Gastrocnemius medialis (tissue), 4 donors: ENCODE measurements at regions not wholly inside any gene's neighbourhood (a gene's known extent, or its start where the extent isn't known, plus 50 kb on each side); places are given as distances from the start of the nearest gene placed in this dataset.

Experiments
- ATAC-seq, 2 donors: fragments of 150-250 bp; one replicate each; pipeline ENCODE4 v1.9.1; 2016
- DNase-seq, 2 donors: peaks; one replicate each; pipeline ENCODE4 v3.0.0-alpha.2; 2019
- H3K27ac ChIP-seq, 4 donors: fragments of 200-600 bp; sonication (generic); 1 replicate in 1 of 4; 2 replicates in 3 of 4; pipeline ENCODE4 v1.5.1; 2016 to 2018; ENCODE audit warnings: mild to moderate bottlenecking in 2 of 4, moderate library complexity in 1 of 4
- H3K27me3 ChIP-seq, 3 donors: fragments of 200-600 bp; sonication (generic) in 2 of 3; 1 replicate in 1 of 3; 2 replicates in 2 of 3; pipeline versions ENCODE4 v1.5.1 to v1.6.0; 2016 to 2019; ENCODE audit warnings: mild to moderate bottlenecking in 1 of 3, moderate library complexity in 1 of 3
- H3K36me3 ChIP-seq, 2 donors: fragments of 200-600 bp; sonication (generic) in 1 of 2; one replicate each; pipeline ENCODE4 v1.5.1; 2017 to 2018
- H3K4me1 ChIP-seq, 2 donors: fragments of 200-600 bp; sonication (generic) in 1 of 2; one replicate each; pipeline ENCODE4 v1.5.1; 2016 to 2017; ENCODE audit warnings: mild to moderate bottlenecking in 2 of 2
- H3K4me3 ChIP-seq, 4 donors: fragments of 200-600 bp; sonication (generic) in 3 of 4; 1 replicate in 1 of 4; 2 replicates in 3 of 4; pipeline ENCODE4 v1.5.1; 2016 to 2019; ENCODE audit warnings: mild to moderate bottlenecking in 2 of 4
- H3K9me3 ChIP-seq, 3 donors: fragments of 200-600 bp; sonication (generic) in 2 of 3; 1 replicate in 1 of 3; 2 replicates in 2 of 3; pipeline ENCODE4 v1.5.1; 2016 to 2019
- POLR2A ChIP-seq, 2 donors: fragments of 450-650 bp; IDR thresholded peaks; one replicate each; pipeline ENCODE4 v1.6.1; 2017; ENCODE audit warnings: antibody characterized with exemption in 2 of 2, mild to moderate bottlenecking in 2 of 2, moderate library complexity in 2 of 2
- in situ Hi-C, 4 donors: fragments of 200-750 bp; cut with MboI; loops; one replicate each; pipeline versions ENCODE4 v1.15.0 to v1.8.0; 2017; ENCODE audit warnings: low sequenced_read_pairs in 4 of 4
- intact Hi-C: fragments of 100-400 bp; cut with DNase I; formaldehyde crosslinking; loops from one replicate; pipeline ENCODE4 v1.15.1; 2023; ENCODE audit warnings: low total_unique reads
- TF ChIP-seq, protein P1 (sequence below), 5 experiments: fragments of 450-650 bp in 3 of 5; fragments of 200-600 bp in 2 of 5; sonication (generic) in 2 of 5; IDR thresholded peaks in 4 of 5; conservative IDR thresholded peaks in 1 of 5; 1 replicate in 4 of 5; 2 replicates in 1 of 5; pipeline ENCODE4 v1.5.1; 2016 to 2019; ENCODE audit warnings: antibody characterized with exemption in 5 of 5, mild to moderate bottlenecking in 3 of 5, moderate library complexity in 3 of 5

DNA sequence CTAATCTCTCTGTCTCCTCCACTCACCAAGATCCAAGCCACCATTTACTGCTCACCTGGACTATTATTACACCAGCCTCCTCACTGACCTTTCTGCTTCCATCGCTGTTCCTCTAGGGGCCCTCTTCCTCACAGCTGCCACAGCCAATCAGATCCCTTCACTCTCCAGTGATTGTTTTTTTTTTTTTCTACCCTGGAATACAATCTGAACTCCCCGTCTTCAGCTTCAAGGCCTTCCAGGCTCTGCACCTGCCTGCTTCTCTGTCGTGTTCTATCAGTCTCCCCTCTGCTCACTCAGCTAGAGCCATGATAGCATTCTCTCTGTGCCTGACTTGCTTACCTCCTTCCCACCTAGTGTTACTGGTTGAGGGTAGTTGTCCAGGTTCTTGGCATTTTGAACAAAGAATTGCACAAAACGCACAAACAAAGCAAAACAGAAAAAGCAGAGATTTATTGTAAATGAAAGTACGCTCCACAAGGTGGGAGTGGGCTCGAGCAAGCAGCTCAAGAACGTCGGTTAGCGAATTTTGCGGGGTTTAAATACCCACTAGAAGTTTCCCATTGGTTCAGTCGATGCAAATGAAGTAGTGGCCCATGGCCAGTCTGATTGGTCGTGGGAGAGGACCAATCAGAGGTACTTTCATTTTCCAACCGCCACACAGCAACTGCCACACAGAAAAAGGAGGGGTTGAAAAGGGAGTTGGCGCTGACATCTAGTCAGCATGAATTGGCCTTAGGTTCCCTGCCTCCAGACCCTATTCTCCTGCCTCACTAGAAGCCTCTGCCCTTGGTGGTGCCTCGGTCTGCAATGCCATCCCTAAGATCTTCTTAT, 188.9 kb downstream of the TLE3 start:
- in situ Hi-C loops = no loop called here
- Histone ChIP-seq H3K36me3 (no peaks in the 10 kb centered on the region), H3K27ac (no peak overlapping the region), H3K9me3 (no peaks in the 10 kb centered on the region), H3K4me3 (no peak overlapping the region), H3K4me1 (no peaks in the 10 kb centered on the region), H3K27me3 (no peaks in the 10 kb centered on the region)
- DNase-seq = no peak
- no peak for TF ChIP-seq POLR2A (IDR thresholded peaks at IDR 0.05)
- TF ChIP-seq, protein P1, sequence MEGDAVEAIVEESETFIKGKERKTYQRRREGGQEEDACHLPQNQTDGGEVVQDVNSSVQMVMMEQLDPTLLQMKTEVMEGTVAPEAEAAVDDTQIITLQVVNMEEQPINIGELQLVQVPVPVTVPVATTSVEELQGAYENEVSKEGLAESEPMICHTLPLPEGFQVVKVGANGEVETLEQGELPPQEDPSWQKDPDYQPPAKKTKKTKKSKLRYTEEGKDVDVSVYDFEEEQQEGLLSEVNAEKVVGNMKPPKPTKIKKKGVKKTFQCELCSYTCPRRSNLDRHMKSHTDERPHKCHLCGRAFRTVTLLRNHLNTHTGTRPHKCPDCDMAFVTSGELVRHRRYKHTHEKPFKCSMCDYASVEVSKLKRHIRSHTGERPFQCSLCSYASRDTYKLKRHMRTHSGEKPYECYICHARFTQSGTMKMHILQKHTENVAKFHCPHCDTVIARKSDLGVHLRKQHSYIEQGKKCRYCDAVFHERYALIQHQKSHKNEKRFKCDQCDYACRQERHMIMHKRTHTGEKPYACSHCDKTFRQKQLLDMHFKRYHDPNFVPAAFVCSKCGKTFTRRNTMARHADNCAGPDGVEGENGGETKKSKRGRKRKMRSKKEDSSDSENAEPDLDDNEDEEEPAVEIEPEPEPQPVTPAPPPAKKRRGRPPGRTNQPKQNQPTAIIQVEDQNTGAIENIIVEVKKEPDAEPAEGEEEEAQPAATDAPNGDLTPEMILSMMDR (IDR thresholded peaks at IDR 0.05 in 4 of 5, conservative IDR thresholded peaks at IDR 0.05 in 1 of 5) = no peak
- intact Hi-C loops = no loop called here
- ATAC-seq = no peak

DNA sequence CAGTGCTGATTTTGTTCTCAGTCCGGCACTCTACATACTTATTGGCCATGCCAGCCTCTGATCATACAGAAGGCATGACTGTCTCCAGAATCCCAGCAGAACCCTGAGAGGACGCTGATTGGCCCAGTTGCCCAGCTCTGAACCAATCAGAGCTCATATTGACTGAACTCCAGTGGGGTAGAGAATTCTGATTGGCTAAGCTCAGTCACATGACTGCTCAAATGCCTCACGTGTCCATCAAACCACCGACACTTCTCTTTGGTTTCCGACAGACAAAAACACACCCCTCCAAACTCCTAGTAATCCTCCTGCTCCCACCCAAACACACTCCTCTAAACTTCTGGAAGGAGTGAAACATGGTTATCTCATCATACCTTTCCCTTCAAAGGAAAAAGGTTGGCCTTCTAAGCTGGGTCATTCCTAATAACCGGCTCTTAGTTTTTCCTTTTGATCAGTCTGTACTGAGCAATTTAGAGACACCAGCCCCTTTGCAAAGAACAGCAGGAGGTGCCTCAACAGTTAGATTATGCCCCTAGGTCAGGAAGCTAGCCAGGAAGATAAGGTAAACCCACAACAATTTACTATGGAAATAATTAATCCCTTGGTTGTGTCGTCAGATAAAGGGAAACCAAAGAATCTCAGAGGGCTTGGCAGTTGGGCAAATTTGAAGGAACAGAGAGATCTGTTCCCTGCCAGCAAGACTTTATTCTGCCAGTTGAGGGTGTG, 187.8 kb downstream of the TLE3 start:
- in situ Hi-C loops = no loop called here
- Histone ChIP-seq H3K9me3 (no peaks in the 10 kb centered on the region), H3K27ac (no peak overlapping the region), H3K27me3 (no peaks in the 10 kb centered on the region), H3K4me3 (no peak overlapping the region), H3K4me1 (no peaks in the 10 kb centered on the region), H3K36me3 (no peaks in the 10 kb centered on the region)
- intact Hi-C loops = no loop called here
- ATAC-seq (no peak), DNase-seq (no peak)
- TF ChIP-seq, protein P1 (IDR thresholded peaks at IDR 0.05 in 4 of 5, conservative IDR thresholded peaks at IDR 0.05 in 1 of 5) = no peak
- no peak for TF ChIP-seq POLR2A (IDR thresholded peaks at IDR 0.05)

DNA sequence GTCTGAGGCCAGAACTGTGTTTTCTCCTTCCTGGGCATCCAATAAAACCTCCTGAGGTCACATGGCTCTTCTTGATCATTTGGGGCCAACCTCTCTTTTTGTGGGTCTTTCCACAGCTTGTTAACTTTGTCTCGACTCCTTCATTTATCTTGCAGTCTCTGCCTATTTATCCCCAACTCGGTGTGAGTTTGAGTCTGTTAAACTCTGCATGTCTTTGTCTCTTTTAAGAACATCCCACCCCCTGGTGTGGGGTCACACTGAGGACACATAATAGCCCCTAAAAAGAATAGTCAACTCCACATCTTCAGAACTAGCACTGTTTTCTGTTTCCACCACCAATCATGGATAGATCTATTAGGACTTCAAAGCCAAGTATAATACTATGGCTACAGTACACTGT, 187.2 kb downstream of the TLE3 start:
- no peaks in the 10 kb centered on the region for H3K27me3 ChIP-seq
- no peaks in the 10 kb centered on the region for H3K9me3 ChIP-seq
- intact Hi-C loops (no loop called here), in situ Hi-C loops (no loop called here)
- no peak overlapping the region for H3K27ac ChIP-seq
- no peak overlapping the region for H3K4me3 ChIP-seq
- DNase-seq (no peak), ATAC-seq (no peak)
- no peaks in the 10 kb centered on the region for H3K4me1 ChIP-seq
- no peaks in the 10 kb centered on the region for H3K36me3 ChIP-seq
- TF ChIP-seq, protein P1 (IDR thresholded peaks at IDR 0.05 in 4 of 5, conservative IDR thresholded peaks at IDR 0.05 in 1 of 5) = no peak
- no peak for TF ChIP-seq POLR2A (IDR thresholded peaks at IDR 0.05)

DNA sequence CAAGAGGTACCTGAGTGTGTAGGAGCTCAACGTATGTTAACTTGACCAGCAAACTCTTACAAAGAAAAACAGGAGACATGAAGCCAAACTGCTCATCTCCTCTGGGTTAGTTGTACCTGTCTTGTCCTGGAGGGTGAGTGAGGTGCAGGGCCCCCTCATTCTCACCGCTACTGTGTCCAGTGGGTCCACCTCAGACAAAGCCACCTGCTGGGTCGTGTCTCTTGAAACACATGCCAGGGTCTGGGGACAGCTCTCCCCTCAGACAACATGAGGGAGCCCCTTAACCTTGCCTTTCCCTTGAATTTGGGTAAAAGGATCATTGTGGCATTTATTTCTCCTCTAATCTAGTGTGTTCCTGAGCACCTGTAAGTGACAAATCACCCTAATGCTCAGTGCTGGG, 185.6 kb downstream of the TLE3 start:
- ATAC-seq = no peak
- intact Hi-C loops (no loop called here), in situ Hi-C loops (no loop called here)
- DNase-seq = no peak
- H3K27ac ChIP-seq = no peak overlapping the region
- H3K4me1 ChIP-seq = peaks cover 0 to 7% of the 10 kb centered on the region in 2 donors
- TF ChIP-seq, protein P1 (IDR thresholded peaks at IDR 0.05 in 4 of 5, conservative IDR thresholded peaks at IDR 0.05 in 1 of 5) = no peak
- no peak for TF ChIP-seq POLR2A (IDR thresholded peaks at IDR 0.05)
- H3K36me3 ChIP-seq = no peaks in the 10 kb centered on the region
- H3K9me3 ChIP-seq = no peaks in the 10 kb centered on the region
- no peaks in the 10 kb centered on the region for H3K27me3 ChIP-seq
- no peak overlapping the region for H3K4me3 ChIP-seq
